Left ventricle myocardium inferior (tissue), 1 donor: ENCODE measurements at regions not wholly inside any gene's neighbourhood (a gene's known extent, or its start where the extent isn't known, plus 50 kb on each side); places are given as distances from the start of the nearest gene placed in this dataset.

Experiments
- DNase-seq: peaks from one replicate; pipeline ENCODE4 v3.0.0-alpha.2; 2020
- H3K27ac ChIP-seq: fragments of 200-600 bp; replicated peaks from 2 replicates; pipeline ENCODE4 v1.8.0; 2021
- H3K27me3 ChIP-seq: fragments of 200-600 bp; 2 replicates; pipeline ENCODE4 v1.8.0; 2021; ENCODE audit warnings: low read depth
- H3K36me3 ChIP-seq: fragments of 200-600 bp; 2 replicates; pipeline ENCODE4 v1.8.0; 2021
- H3K4me1 ChIP-seq: fragments of 200-600 bp; 2 replicates; pipeline ENCODE4 v1.8.0; 2021
- H3K4me3 ChIP-seq: fragments of 200-600 bp; 2 replicates; pipeline ENCODE4 v1.8.0; 2021; ENCODE audit warnings: mild to moderate bottlenecking, moderate library complexity
- H3K9me3 ChIP-seq: fragments of 200-600 bp; replicated peaks from 2 replicates; pipeline ENCODE4 v1.8.0; 2021
- CTCF ChIP-seq: fragments of 200-600 bp; IDR thresholded peaks from 2 replicates; pipeline ENCODE4 v1.8.0; 2021; ENCODE audit warnings: antibody characterized with exemption, mild to moderate bottlenecking, borderline replicate concordance
- intact Hi-C: fragments of 100-400 bp; cut with micrococcal nuclease; formaldehyde crosslinking; loops from one replicate; pipeline ENCODE4 v1.11.0; 2022
- donor health status: DM: no; HTN: yes; CAD: no; lungs with severe emphysema.

DNA sequence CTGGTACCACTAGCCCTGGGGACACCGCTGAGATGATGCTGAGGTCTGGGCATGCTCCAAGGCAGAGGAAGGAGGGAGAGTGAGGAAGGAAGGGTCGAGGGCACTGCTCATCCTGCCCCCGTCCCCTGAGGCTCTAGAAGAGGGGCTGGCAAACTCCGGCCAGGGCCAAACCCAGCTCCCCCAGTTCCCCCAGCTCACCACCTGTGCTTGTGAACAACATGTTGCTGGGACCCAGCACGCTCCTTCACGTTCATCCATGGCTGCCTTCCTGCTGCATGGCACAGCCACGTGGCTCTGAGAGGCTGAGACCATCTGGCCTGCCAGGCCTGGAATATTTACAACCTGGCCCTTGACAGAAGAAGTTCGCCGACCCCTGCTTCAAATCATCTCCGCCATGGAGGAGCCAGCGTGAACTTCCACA, 81.2 kb downstream of the RBFOX3 start:
- intact Hi-C loops, result no loop called here
- Histone ChIP-seq H3K27ac (no peak overlapping the region), H3K9me3 (no peaks in the 10 kb centered on the region), H3K4me1 (no peaks in the 10 kb centered on the region), H3K4me3 (no peak overlapping the region), H3K36me3 (no peaks in the 10 kb centered on the region), H3K27me3 (peaks cover 100% of the 10 kb centered on the region)
- no peak for TF ChIP-seq CTCF
- DNase-seq, result no peak

DNA sequence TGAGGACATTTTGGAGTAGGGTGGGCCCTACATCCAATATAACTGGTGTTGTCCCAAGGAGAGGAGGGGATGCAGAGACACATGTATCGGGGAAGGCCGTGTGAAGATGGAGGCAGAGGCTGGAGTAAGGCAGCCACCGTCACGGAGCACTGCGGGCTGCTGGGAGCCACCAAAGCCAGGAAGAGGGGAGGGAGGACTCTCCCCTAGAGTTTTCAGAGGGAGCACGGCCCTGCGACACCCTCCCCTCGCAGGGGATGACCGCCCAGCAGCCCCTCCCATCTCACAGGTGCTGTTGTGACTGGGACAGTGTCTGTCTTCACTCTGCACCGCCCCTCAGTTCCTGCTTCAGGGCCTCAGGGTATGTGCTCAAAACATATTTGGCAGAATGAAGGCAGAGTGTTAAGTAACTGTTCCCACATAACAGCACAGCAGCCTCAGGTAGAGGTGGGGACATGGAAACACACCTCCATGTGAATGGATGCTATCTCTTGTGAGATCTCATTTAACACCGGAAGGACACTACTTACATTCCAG, 82.2 kb downstream of the RBFOX3 start:
- peaks cover 100% of the 10 kb centered on the region for H3K27me3 ChIP-seq

GRCh38 chr17:79527306-79527705, 83.5 kb downstream of the RBFOX3 start:
- intact Hi-C loops, result no loop called here
- DNase-seq, result no peak
- Histone ChIP-seq H3K27me3 (peaks cover 100% of the 10 kb centered on the region), H3K27ac (no peak overlapping the region), H3K9me3 (no peaks in the 10 kb centered on the region), H3K4me3 (no peak overlapping the region), H3K4me1 (no peaks in the 10 kb centered on the region), H3K36me3 (no peaks in the 10 kb centered on the region)
- TF ChIP-seq CTCF, result no peak

More for the DNA sequence above, 82.2 kb downstream of the RBFOX3 start:
- no peaks in the 10 kb centered on the region for H3K36me3 ChIP-seq
- H3K27ac ChIP-seq, result no peak overlapping the region
- TF ChIP-seq CTCF, result no peak
- DNase-seq, result no peak
- H3K9me3 ChIP-seq, result no peaks in the 10 kb centered on the region
- intact Hi-C loops, result no loop called here
- no peak overlapping the region for H3K4me3 ChIP-seq
- H3K4me1 ChIP-seq, result no peaks in the 10 kb centered on the region

DNA sequence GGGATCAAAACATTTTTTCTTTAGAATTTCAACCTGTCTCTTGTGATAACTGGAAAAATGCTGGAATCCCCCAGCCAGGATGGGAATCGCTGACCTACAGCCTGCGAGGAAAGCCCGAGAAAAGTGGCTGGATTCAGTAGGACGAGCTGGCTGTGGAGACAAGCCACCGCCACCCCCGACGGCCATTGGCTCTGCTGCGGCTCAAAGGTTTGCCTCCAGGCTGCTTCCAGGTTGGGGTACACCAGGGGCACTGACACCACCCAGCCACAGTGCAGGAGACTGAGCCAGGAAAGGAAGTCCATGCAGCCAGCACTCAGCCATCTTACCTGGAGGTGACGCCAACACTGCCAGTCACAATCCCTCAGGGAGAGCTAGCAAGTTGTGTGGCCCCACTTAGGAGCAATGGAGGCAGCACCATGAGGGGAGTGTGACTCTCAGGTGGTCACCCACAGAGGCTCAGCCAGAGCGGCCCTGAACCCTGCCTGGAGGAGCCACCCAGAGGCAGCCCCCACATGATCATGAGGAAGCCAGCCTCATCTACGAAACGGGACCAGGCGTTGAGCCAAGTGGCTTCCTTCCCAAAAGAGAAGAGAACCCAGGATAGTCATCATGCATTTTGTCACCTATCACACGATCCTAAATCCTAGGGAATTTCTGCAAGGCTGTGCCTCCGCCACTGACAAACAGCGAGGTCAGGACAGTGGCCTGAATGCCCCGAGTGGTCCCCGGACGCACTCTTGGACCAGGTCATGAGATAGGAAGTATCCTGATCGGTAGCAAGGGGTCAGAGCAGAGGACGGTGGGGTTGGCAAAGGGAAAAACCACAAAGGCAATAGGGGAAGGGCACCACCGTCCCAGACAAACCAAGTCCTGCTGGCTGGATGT, 84.8 kb downstream of the RBFOX3 start:
- Histone ChIP-seq H3K4me1 (no peaks in the 10 kb centered on the region), H3K36me3 (no peaks in the 10 kb centered on the region), H3K27me3 (peaks cover 100% of the 10 kb centered on the region), H3K27ac (no peak overlapping the region), H3K4me3 (no peak overlapping the region), H3K9me3 (no peaks in the 10 kb centered on the region)
- no peak for TF ChIP-seq CTCF
- DNase-seq, result no peak
- intact Hi-C loops, result no loop called here

DNA sequence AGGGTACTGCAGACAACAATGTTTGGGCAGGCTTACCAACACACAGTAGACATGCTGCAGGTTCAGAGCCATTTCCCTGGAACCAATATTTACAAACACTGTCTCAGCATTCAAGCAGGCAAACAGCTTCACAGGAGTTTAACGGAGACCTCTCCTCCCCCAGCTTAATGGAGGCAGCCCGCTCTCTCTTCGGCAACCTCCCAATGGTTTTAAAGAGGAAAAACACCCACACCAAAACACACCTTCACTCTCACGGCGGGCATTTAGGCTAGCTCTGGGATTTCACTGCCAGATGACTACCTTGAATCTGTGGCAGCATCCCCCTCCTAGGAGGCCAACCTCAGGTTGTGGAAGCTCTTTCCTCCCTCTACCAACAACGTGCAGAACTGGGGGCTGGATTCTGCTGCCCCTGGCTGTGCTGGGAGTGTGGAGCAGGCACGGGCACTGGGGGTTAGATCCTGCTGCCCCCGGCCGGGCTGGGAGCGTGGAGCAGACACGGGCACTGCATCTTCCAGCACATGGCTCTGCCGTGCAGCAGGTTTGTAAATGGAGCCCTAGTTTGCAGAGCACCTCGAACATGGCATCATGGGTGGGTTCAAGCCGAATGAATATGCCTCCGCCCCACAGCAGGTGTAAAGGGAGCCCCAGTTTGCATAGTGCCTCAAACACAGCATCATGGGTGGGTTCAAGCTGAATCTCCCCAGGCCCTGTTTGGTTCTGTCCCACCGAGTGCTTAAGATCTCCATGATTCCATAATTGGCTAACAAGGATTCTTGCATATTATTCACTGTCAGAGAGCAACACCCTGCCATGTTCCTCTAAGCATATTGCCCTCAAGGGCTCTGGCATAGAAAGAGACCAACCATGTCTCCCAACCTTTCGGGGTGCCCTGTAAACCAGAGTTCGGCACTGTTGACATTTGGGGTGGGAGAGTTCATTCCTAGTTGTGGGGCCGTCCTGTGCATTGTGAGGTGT, 86.4 kb downstream of the RBFOX3 start:
- no peak overlapping the region for H3K4me3 ChIP-seq
- H3K4me1 ChIP-seq, result no peaks in the 10 kb centered on the region
- no peaks in the 10 kb centered on the region for H3K9me3 ChIP-seq
- H3K36me3 ChIP-seq, result no peaks in the 10 kb centered on the region
- DNase-seq, result no peak
- peaks cover 100% of the 10 kb centered on the region for H3K27me3 ChIP-seq
- intact Hi-C loops, result no loop called here
- H3K27ac ChIP-seq, result no peak overlapping the region
- no peak for TF ChIP-seq CTCF
